DOHH2 (cell line): ENCODE measurements at regions not wholly inside any gene's neighbourhood (a gene's known extent, or its start where the extent isn't known, plus 50 kb on each side); places are given as distances from the start of the nearest gene placed in this dataset.

ENCODE experiments used
- H3F3A ChIP-seq: fragments of 200-600 bp; sonication (generic), shearing (Covaris generic); 2 replicates; pipeline ENCODE4 v1.6.0; 2016; ENCODE audit warnings: antibody characterized with exemption, mild to moderate bottlenecking; ENCODE audit not compliant: control insufficient read depth, insufficient read depth
- H3K27ac ChIP-seq: fragments of 200-600 bp; sonication (generic); 2 replicates; pipeline ENCODE4 v1.5.1; 2014; ENCODE audit warnings: low read depth, mild to moderate bottlenecking, low read length, moderate library complexity
- H3K27me3 ChIP-seq: fragments of 200-600 bp; sonication (generic); 2 replicates; pipeline ENCODE4 v1.6.1; 2014; ENCODE audit warnings: mild to moderate bottlenecking, low read length, mixed read lengths; ENCODE audit not compliant: control insufficient read depth
- H3K36me3 ChIP-seq: fragments of 200-600 bp; sonication (generic); 2 replicates; pipeline ENCODE4 v1.6.1; 2014; ENCODE audit warnings: mild to moderate bottlenecking, low read length, moderate library complexity, mixed read lengths; ENCODE audit not compliant: control insufficient read depth
- H3K4me1 ChIP-seq: fragments of 200-600 bp; sonication (generic); 2 replicates; pipeline ENCODE4 v1.6.1; 2014; ENCODE audit warnings: mild to moderate bottlenecking, low read length, mixed read lengths; ENCODE audit not compliant: control insufficient read depth
- H3K4me2 ChIP-seq: fragments of 200-600 bp; sonication (generic); 2 replicates; pipeline ENCODE4 v1.6.0; 2014; ENCODE audit warnings: mild to moderate bottlenecking, low read length, moderate library complexity
- H3K4me3 ChIP-seq: fragments of 200-600 bp; sonication (generic); 2 replicates; pipeline ENCODE4 v1.5.1; 2014; ENCODE audit warnings: mild to moderate bottlenecking, low read length, mixed read lengths
- H3K79me2 ChIP-seq: fragments of 200-600 bp; sonication (generic); 2 replicates; pipeline ENCODE4 v1.6.1; 2014; ENCODE audit warnings: mild to moderate bottlenecking, low read length, mixed read lengths; ENCODE audit not compliant: control insufficient read depth
- H3K9me2 ChIP-seq: fragments of 200-600 bp; sonication (generic); replicated peaks from 2 replicates; pipeline ENCODE4 v1.6.1; 2014; ENCODE audit warnings: mild to moderate bottlenecking, low read length, mixed read lengths; ENCODE audit not compliant: control insufficient read depth
- H3K9me3 ChIP-seq: fragments of 200-600 bp; sonication (generic); 2 replicates; pipeline ENCODE4 v1.6.1; 2014; ENCODE audit warnings: antibody characterized with exemption, low read length, mixed read lengths; ENCODE audit not compliant: control insufficient read depth, insufficient read depth
- H4K20me1 ChIP-seq: fragments of 200-600 bp; sonication (generic); 2 replicates; pipeline ENCODE4 v1.6.0; 2014; ENCODE audit warnings: low read depth, mild to moderate bottlenecking, antibody characterized with exemption, low read length, moderate library complexity; ENCODE audit not compliant: control insufficient read depth, insufficient read depth
- CTCF ChIP-seq: fragments of 200-600 bp; sonication (generic); IDR thresholded peaks from one replicate; pipeline ENCODE4 v1.5.1; 2014; ENCODE audit warnings: antibody characterized with exemption, mild to moderate bottlenecking, low read depth, low read length; ENCODE audit not compliant: poor library complexity, severe bottlenecking
- EZH2phosphoT487 ChIP-seq: fragments of 200-600 bp; sonication (generic); IDR thresholded peaks from 2 replicates; pipeline ENCODE4 v1.6.1; 2017; ENCODE audit warnings: borderline replicate concordance, mild to moderate bottlenecking, antibody characterized with exemption, low read length, moderate library complexity, mixed read lengths

GRCh38 chr13:44664308-44664707, 88.2 kb upstream of the TSC22D1 start:
- no peaks in the 10 kb centered on the region for H3K36me3 ChIP-seq
- TF ChIP-seq EZH2phosphoT487 (no peak), CTCF (no peak)
- H3K9me3 ChIP-seq, result no peaks in the 10 kb centered on the region
- no peak overlapping the region for H3K27ac ChIP-seq
- H3F3A ChIP-seq, result no peaks in the 10 kb centered on the region
- H3K9me2 ChIP-seq, result no peaks in the 10 kb centered on the region
- no peak overlapping the region for H3K4me3 ChIP-seq
- no peaks in the 10 kb centered on the region for H3K79me2 ChIP-seq
- no peaks in the 10 kb centered on the region for H3K4me1 ChIP-seq
- H4K20me1 ChIP-seq, result no peaks in the 10 kb centered on the region
- peaks cover 9% of the 10 kb centered on the region; the same call in 1 of the 2 replicates for H3K27me3 ChIP-seq
- no peak overlapping the region for H3K4me2 ChIP-seq

DNA sequence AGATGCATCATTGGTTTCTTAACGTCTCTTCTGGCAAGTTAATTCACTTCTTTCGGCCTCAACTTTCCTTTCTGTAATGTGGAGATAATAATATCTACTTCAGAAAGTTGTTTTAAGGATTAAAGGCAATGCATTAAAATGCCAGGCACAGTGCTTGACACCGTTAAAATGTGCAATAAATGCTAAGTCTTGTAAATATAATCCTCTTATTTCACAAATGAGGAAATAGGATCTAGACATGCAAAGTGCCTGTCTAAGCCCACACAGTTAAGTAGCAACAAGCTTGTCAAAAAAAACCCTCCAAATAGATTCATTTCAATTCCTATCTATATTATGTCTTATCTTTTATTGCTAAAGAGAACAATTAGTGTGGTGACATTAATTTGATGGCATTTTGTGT, 86.4 kb upstream of the TSC22D1 start:
- no peak overlapping the region for H3K27ac ChIP-seq
- no peaks in the 10 kb centered on the region for H3K36me3 ChIP-seq
- H3K4me3 ChIP-seq, result no peak overlapping the region
- no peaks in the 10 kb centered on the region for H3F3A ChIP-seq
- no peaks in the 10 kb centered on the region for H3K9me3 ChIP-seq
- no peak overlapping the region for H3K4me2 ChIP-seq
- TF ChIP-seq EZH2phosphoT487 (no peak), CTCF (no peak)
- no peaks in the 10 kb centered on the region for H3K27me3 ChIP-seq
- H3K79me2 ChIP-seq, result no peaks in the 10 kb centered on the region
- H3K9me2 ChIP-seq, result no peaks in the 10 kb centered on the region
- H4K20me1 ChIP-seq, result no peaks in the 10 kb centered on the region
- H3K4me1 ChIP-seq, result no peaks in the 10 kb centered on the region

- H3K4me2 ChIP-seq, result no peak overlapping the region
- H3K4me3 ChIP-seq, result no peak overlapping the region
- no peak for TF ChIP-seq EZH2phosphoT487
- no peaks in the 10 kb centered on the region for H3K9me2 ChIP-seq
- H3K36me3 ChIP-seq, result no peaks in the 10 kb centered on the region
- no peaks in the 10 kb centered on the region for H3K27me3 ChIP-seq
- H4K20me1 ChIP-seq, result no peaks in the 10 kb centered on the region
- H3K4me1 ChIP-seq, result no peaks in the 10 kb centered on the region
- no peak overlapping the region for H3K27ac ChIP-seq
- no peaks in the 10 kb centered on the region for H3K79me2 ChIP-seq
- H3K9me3 ChIP-seq, result no peaks in the 10 kb centered on the region
- no peaks in the 10 kb centered on the region for H3F3A ChIP-seq
Measured at GRCh38 chr13:44661936-44662335, 85.8 kb upstream of the TSC22D1 start.

- Histone ChIP-seq H3K9me2 (no peaks in the 10 kb centered on the region), H3K27me3 (no peaks in the 10 kb centered on the region), H3K4me1 (no peaks in the 10 kb centered on the region), H3K9me3 (no peaks in the 10 kb centered on the region), H3K79me2 (no peaks in the 10 kb centered on the region), H4K20me1 (no peaks in the 10 kb centered on the region), H3K27ac (no peak overlapping the region), H3K36me3 (no peaks in the 10 kb centered on the region), H3K4me3 (no peak overlapping the region), H3K4me2 (no peak overlapping the region), H3F3A (no peaks in the 10 kb centered on the region)
- no peak for TF ChIP-seq CTCF
- TF ChIP-seq EZH2phosphoT487, result no peak
Measured at GRCh38 chr13:44660050-44660449, 83.9 kb upstream of the TSC22D1 start.
